Type B pancreatic cell (in vitro differentiated cells): ENCODE measurements at regions not wholly inside any gene's neighbourhood (a gene's known extent, or its start where the extent isn't known, plus 50 kb on each side); places are given as distances from the start of the nearest gene placed in this dataset.
A peak's percentile ranks its signal among the peaks of the same experiment; 100 is the strongest.

Source experiments
- DNase-seq: peaks from one replicate; pipeline ENCODE4 v3.0.0; 2021; ENCODE audit warnings: mixed read lengths; ENCODE audit not compliant: unreplicated experiment; ENCODE audit errors: extremely low spot score
- H3K27ac Mint-ChIP-seq: 2 replicates; pipeline ENCODE4 v1.8.0; 2021; ENCODE audit warnings: mild to moderate bottlenecking, mixed read lengths
- H3K27me3 Mint-ChIP-seq: 2 replicates; pipeline ENCODE4 v1.8.0; 2021; ENCODE audit warnings: mixed read lengths
- H3K36me3 Mint-ChIP-seq: 2 replicates; pipeline ENCODE4 v1.8.0; 2021; ENCODE audit warnings: mixed read lengths
- H3K4me1 Mint-ChIP-seq: one replicate; pipeline ENCODE4 v1.8.0; 2021; ENCODE audit warnings: mixed read lengths; ENCODE audit not compliant: unreplicated experiment
- H3K4me3 Mint-ChIP-seq: 2 replicates; pipeline ENCODE4 v1.8.0; 2021; ENCODE audit warnings: mild to moderate bottlenecking, mixed read lengths
- H3K9me3 Mint-ChIP-seq: 2 replicates; pipeline ENCODE4 v1.8.0; 2021; ENCODE audit warnings: mixed read lengths
- CTCF ChIP-seq: fragments of 200-600 bp; sonication (generic); conservative IDR thresholded peaks from 2 replicates; pipeline ENCODE4 v1.5.0; 2021; ENCODE audit warnings: antibody characterized with exemption, mild to moderate bottlenecking

GRCh38 chr5:38725371-38725865 lies 120.4 kb upstream of the OSMR start:
- Mint-ChIP-seq H3K4me1 (peaks cover 14% of the 10 kb centered on the region), H3K4me3 (no peak overlapping the region), H3K36me3 (no peaks in the 10 kb centered on the region), H3K27me3 (no peaks in the 10 kb centered on the region), H3K27ac (no peak overlapping the region), H3K9me3 (no peaks in the 10 kb centered on the region)
- no peak for DNase-seq
- no peak for TF ChIP-seq CTCF

DNA sequence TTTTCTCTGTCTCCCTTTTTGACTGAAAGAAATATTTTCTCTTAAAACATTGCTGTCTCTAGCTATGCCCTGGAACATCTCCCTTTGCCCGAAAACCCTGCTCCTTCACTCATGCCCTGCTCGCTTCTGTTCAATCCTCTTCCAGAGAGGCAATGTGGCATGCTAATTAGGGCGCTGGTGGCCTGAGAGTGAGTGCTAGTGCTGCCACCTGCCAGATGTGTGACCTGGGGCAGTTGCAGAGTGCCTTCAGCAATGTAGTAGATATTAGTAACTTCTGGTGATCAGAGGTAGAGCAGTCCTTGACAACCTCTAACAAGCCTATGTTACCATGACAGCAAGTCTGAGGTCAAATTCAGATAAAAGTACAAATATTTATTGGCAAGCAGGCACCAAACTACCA lies 119.5 kb upstream of the OSMR start:
- Mint-ChIP-seq H3K4me1 (peaks cover 14% of the 10 kb centered on the region), H3K36me3 (no peaks in the 10 kb centered on the region), H3K9me3 (no peaks in the 10 kb centered on the region), H3K4me3 (no peak overlapping the region), H3K27ac (no peak overlapping the region), H3K27me3 (no peaks in the 10 kb centered on the region)
- no peak for DNase-seq
- TF ChIP-seq CTCF: no peak

DNA sequence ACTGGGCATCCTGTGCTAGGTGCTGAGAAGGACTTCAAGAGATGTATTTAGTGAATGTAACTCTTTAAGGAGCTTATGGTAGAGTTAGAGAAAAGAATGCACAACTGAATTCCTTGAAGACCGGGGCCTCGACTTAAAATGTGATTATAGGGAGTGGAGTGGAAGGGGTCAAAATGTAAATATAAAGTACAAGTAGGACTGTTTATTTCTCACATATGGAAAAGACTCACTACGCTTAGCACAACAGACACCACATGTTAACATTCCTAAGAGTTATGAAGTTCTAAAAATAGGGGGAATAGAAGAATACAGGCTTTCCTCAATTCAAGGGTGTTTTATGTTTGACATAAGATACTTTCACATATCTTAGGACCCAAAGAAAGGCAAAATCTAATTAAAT lies 117.8 kb upstream of the OSMR start:
- H3K36me3 Mint-ChIP-seq: no peaks in the 10 kb centered on the region
- H3K9me3 Mint-ChIP-seq: no peaks in the 10 kb centered on the region
- no peaks in the 10 kb centered on the region for H3K27me3 Mint-ChIP-seq
- peaks cover 14% of the 10 kb centered on the region for H3K4me1 Mint-ChIP-seq
- no peak overlapping the region for H3K27ac Mint-ChIP-seq
- DNase-seq: no peak
- H3K4me3 Mint-ChIP-seq: no peak overlapping the region
- no peak for TF ChIP-seq CTCF

DNA sequence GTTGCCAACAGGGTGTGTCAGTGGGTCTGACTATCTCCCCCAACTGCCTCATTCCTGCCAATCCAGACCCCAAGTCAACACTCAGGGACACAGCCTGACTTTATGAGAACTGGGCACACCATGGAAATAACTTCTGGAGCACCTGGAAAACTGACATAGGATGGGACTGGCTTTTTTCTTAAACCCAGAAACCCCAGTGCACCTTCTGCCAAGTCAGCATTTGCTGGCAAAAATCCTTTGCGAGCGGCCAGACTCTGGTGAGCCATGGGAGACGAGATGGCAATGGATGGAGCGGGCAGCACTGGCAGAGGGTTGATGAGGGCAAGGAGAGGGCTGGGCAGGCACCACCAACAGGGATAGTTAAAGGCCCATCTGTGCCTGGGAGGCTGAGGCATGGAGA lies 114.4 kb upstream of the OSMR start:
- no peaks in the 10 kb centered on the region for H3K9me3 Mint-ChIP-seq
- TF ChIP-seq CTCF: no peak
- DNase-seq: no peak
- no peak overlapping the region for H3K27ac Mint-ChIP-seq
- H3K27me3 Mint-ChIP-seq: no peaks in the 10 kb centered on the region
- no peak overlapping the region for H3K4me3 Mint-ChIP-seq
- H3K4me1 Mint-ChIP-seq: peaks cover 4% of the 10 kb centered on the region
- no peaks in the 10 kb centered on the region for H3K36me3 Mint-ChIP-seq

DNA sequence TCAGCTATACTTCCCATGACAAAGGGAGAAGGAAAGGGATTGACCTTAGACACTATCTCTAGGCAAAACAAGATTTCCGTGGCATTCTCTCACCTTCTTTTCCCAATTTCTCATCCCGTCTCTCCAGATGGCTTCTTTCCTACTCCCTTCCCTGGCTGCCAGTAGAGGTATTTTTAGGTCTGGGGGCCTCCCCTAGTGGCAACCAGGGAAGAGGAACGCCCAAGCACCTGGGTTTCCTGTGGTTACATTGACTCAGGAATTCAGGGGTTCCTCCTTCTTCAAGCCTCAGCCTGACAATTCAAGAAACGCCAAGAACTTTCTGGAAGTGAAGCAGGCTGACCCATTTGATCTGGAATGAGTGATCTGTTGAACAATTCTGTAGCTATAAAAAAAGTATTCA lies 111.5 kb upstream of the OSMR start:
- no peak overlapping the region for H3K27ac Mint-ChIP-seq
- no peak for DNase-seq
- H3K36me3 Mint-ChIP-seq: no peaks in the 10 kb centered on the region

More for the DNA sequence above, 111.5 kb upstream of the OSMR start:
- H3K4me1 Mint-ChIP-seq: no peaks in the 10 kb centered on the region
- TF ChIP-seq CTCF: peak; percentile 16
- H3K27me3 Mint-ChIP-seq: no peaks in the 10 kb centered on the region
- H3K4me3 Mint-ChIP-seq: no peak overlapping the region
- no peaks in the 10 kb centered on the region for H3K9me3 Mint-ChIP-seq
